ENCODE measurements at regions not wholly inside any gene's neighbourhood (a gene's known extent, or its start where the extent isn't known, plus 50 kb on each side); places are given as distances from the start of the nearest gene placed in this dataset.

- TF ChIP-seq CTCF (IDR thresholded peaks at IDR 0.05) (no peak), POLR2A (IDR thresholded peaks at IDR 0.05) (no peak)
These were observed 103.5 kb upstream of the SIX2 start for GRCh38 chr2:45112750-45113149.

All from heart left ventricle (tissue), 13 donors.